Neuronal stem cell (in vitro differentiated cells): ENCODE measurements at regions not wholly inside any gene's neighbourhood (a gene's known extent, or its start where the extent isn't known, plus 50 kb on each side); places are given as distances from the start of the nearest gene placed in this dataset.
A peak's percentile ranks its signal among the peaks of the same experiment; 100 is the strongest.

Source experiments
- DNase-seq: peaks from one replicate; pipeline ENCODE4 v3.0.0-alpha.2; 2013; ENCODE audit warnings: low spot score
- H2AFZ ChIP-seq: one replicate; pipeline ENCODE4 v1.6.1; 2013; ENCODE audit warnings: mild to moderate bottlenecking, low read length, inconsistent platforms
- H2AK5ac ChIP-seq: 2 replicates; pipeline ENCODE4 v1.6.1; 2013; ENCODE audit warnings: low read depth, mild to moderate bottlenecking, inconsistent platforms, low read length, moderate library complexity, mixed read lengths
- H2BK120ac ChIP-seq: 2 replicates; pipeline ENCODE4 v1.6.1; 2013; ENCODE audit warnings: low read depth, mild to moderate bottlenecking, inconsistent platforms, low read length, moderate library complexity, mixed read lengths
- H2BK12ac ChIP-seq: one replicate; pipeline ENCODE4 v1.6.1; 2013; ENCODE audit warnings: low read length, inconsistent platforms
- H2BK15ac ChIP-seq: 2 replicates; pipeline ENCODE4 v1.6.1; 2013; ENCODE audit warnings: mild to moderate bottlenecking, low read length, inconsistent platforms, mixed read lengths
- H2BK5ac ChIP-seq: one replicate; pipeline ENCODE4 v1.6.1; 2013; ENCODE audit warnings: inconsistent platforms, mild to moderate bottlenecking, low read length, moderate library complexity
- H3K14ac ChIP-seq: one replicate; pipeline ENCODE4 v1.6.1; 2013; ENCODE audit warnings: low read length, inconsistent platforms
- H3K18ac ChIP-seq: 2 replicates; pipeline ENCODE4 v1.6.1; 2013; ENCODE audit warnings: low read length, inconsistent platforms
- H3K23ac ChIP-seq: 2 replicates; pipeline ENCODE4 v1.6.1; 2013; ENCODE audit warnings: low read depth, mild to moderate bottlenecking, mixed read lengths, low read length, inconsistent platforms; ENCODE audit not compliant: poor library complexity
- H3K27ac ChIP-seq: replicated peaks from 3 replicates; pipeline ENCODE4 v1.5.1; 2013; ENCODE audit warnings: low read length, inconsistent platforms
- H3K27me3 ChIP-seq, 3 experiments: 2 replicates each; pipeline ENCODE4 v1.6.1; 2013; ENCODE audit warnings: low read length in 3 of 3, mild to moderate bottlenecking in 2 of 3, inconsistent platforms in 1 of 3, low read depth in 1 of 3, mixed read lengths in 1 of 3, moderate library complexity in 1 of 3; ENCODE audit not compliant: control insufficient read depth in 3 of 3, insufficient read depth in 3 of 3
- H3K36me3 ChIP-seq, 2 donors: replicated peaks in 1 of 2; 2 replicates each; pipeline ENCODE4 v1.6.1; 2013; ENCODE audit warnings: low read length in 2 of 2; ENCODE audit not compliant: control insufficient read depth in 2 of 2, insufficient read depth in 2 of 2
- H3K4ac ChIP-seq: 2 replicates; pipeline ENCODE4 v1.6.1; 2013; ENCODE audit warnings: inconsistent platforms, mild to moderate bottlenecking, low read length, moderate library complexity
- H3K4me1 ChIP-seq, 2 donors: 1 replicate in 1 of 2; 2 replicates in 1 of 2; pipeline ENCODE4 v1.6.1; 2013; ENCODE audit warnings: low read length in 2 of 2, low read depth in 1 of 2; ENCODE audit not compliant: control insufficient read depth in 2 of 2, insufficient read depth in 1 of 2
- H3K4me2 ChIP-seq: one replicate; pipeline ENCODE4 v1.6.1; 2013; ENCODE audit warnings: mild to moderate bottlenecking, low read length, inconsistent platforms; ENCODE audit not compliant: insufficient read depth, poor library complexity, severe bottlenecking
- H3K4me3 ChIP-seq, 2 donors: 2 replicates each; pipeline ENCODE4 v1.5.1; 2013; ENCODE audit warnings: low read length in 2 of 2, mild to moderate bottlenecking in 2 of 2, inconsistent platforms in 1 of 2, moderate library complexity in 1 of 2
- H3K79me1 ChIP-seq: one replicate; pipeline ENCODE4 v1.6.1; 2013; ENCODE audit warnings: low read depth, mild to moderate bottlenecking, inconsistent platforms, low read length, moderate library complexity
- H3K9ac ChIP-seq: one replicate; pipeline ENCODE4 v1.6.1; 2013; ENCODE audit warnings: mild to moderate bottlenecking, low read depth, low read length, inconsistent platforms; ENCODE audit not compliant: poor library complexity
- H3K9me3 ChIP-seq, 2 donors: replicated peaks in 1 of 2; 2 replicates each; pipeline versions ENCODE3 to v1.6.1; 2013; ENCODE audit warnings: low read length in 2 of 2, mild to moderate bottlenecking in 2 of 2, inconsistent platforms in 1 of 2, low read depth in 1 of 2, mixed read lengths in 1 of 2, moderate library complexity in 1 of 2; ENCODE audit not compliant: control insufficient read depth in 2 of 2, insufficient read depth in 1 of 2
- H4K8ac ChIP-seq: one replicate; pipeline ENCODE4 v1.6.1; 2013; ENCODE audit warnings: low read depth, mild to moderate bottlenecking, inconsistent platforms, low read length, moderate library complexity
- H4K91ac ChIP-seq: one replicate; pipeline ENCODE4 v1.6.1; 2013; ENCODE audit warnings: low read length, low read depth, mild to moderate bottlenecking, inconsistent platforms; ENCODE audit not compliant: poor library complexity
- WGBS, 2 donors: extraction: QIAGEN DNeasy Blood & Tissue Kit; methylation state at CpG; one replicate each; pipeline ENCODE4 v1.1.7; 2013; ENCODE audit warnings: missing lambda C conversion rate in 2 of 2, mixed read lengths in 1 of 2; ENCODE audit not compliant: insufficient read length in 2 of 2, insufficient replicate concordance in 1 of 2; ENCODE audit errors: extremely low coverage in 2 of 2; 5-methylcytosine and 5-hydroxymethylcytosine counted together

- H2AK5ac ChIP-seq, result no peak overlapping the region
- H2AFZ ChIP-seq, result no peak overlapping the region
- H3K79me1 ChIP-seq, result no peaks in the 10 kb centered on the region
- H3K4me2 ChIP-seq, result no peak overlapping the region
- H3K4me3 ChIP-seq, result no peak overlapping the region
- no peak overlapping the region for H3K18ac ChIP-seq
- H3K4ac ChIP-seq, result no peak overlapping the region
- H2BK5ac ChIP-seq, result no peak overlapping the region
- no peak overlapping the region for H4K91ac ChIP-seq
- H3K9ac ChIP-seq, result no peak overlapping the region
- no peak overlapping the region for H3K14ac ChIP-seq
- no peak overlapping the region for H3K27ac ChIP-seq
- WGBS, 2 donors, result no CpG with 5 or more reads among the region's 4 CpGs
- no peaks in the 10 kb centered on the region for H3K36me3 ChIP-seq
- H2BK120ac ChIP-seq, result no peak overlapping the region
- H4K8ac ChIP-seq, result no peak overlapping the region
- H2BK15ac ChIP-seq, result no peak overlapping the region
- H3K23ac ChIP-seq, result no peak overlapping the region
- DNase-seq, result no peak
- peaks cover 0 to 57% (median 18%) of the 10 kb centered on the region in 3 experiments for H3K27me3 ChIP-seq
- H3K4me1 ChIP-seq, result peaks cover 5 to 7% of the 10 kb centered on the region in 2 donors
- no peak overlapping the region for H2BK12ac ChIP-seq
- no peaks in the 10 kb centered on the region for H3K9me3 ChIP-seq
These were observed 137.4 kb upstream of the BARHL2 start for GRCh38 chr1:90854397-90854924.

GRCh38 chr1:90851711-90852050 lies 134.6 kb upstream of the BARHL2 start:
- Histone ChIP-seq H2AFZ (peak overlapping the region; percentile 100), H3K27ac (no peak overlapping the region), H2BK15ac (no peak overlapping the region), H3K9me3 (no peaks in the 10 kb centered on the region), H4K91ac (no peak overlapping the region), H3K79me1 (no peaks in the 10 kb centered on the region), H2BK5ac (no peak overlapping the region), H3K18ac (peak overlapping the region; percentile 15), H3K4me3 (peak overlapping the region in 1 of 2 donors; percentile 67), H3K4me1 (peaks cover 5 to 7% of the 10 kb centered on the region in 2 donors), H2BK12ac (no peak overlapping the region), H4K8ac (no peak overlapping the region), H2AK5ac (no peak overlapping the region), H3K4me2 (peak overlapping the region; percentile 72), H3K9ac (no peak overlapping the region), H3K23ac (no peak overlapping the region), H3K14ac (no peak overlapping the region), H2BK120ac (no peak overlapping the region), H3K36me3 (no peaks in the 10 kb centered on the region), H3K27me3 (peaks cover 0 to 45% (median 20%) of the 10 kb centered on the region in 3 experiments), H3K4ac (no peak overlapping the region)
- WGBS, 2 donors, result no CpG with 5 or more reads among the region's 21 CpGs
- DNase-seq, result no peak

GRCh38 chr1:90850898-90851710 lies 134.0 kb upstream of the BARHL2 start:
- WGBS, 2 donors, result no CpG with 5 or more reads among the region's 79 CpGs
- peak overlapping the region; percentile 98 for H3K14ac ChIP-seq
- no peak overlapping the region for H3K23ac ChIP-seq
- H3K27ac ChIP-seq, result no peak overlapping the region
- no peak overlapping the region for H3K4ac ChIP-seq
- no peak overlapping the region for H2AK5ac ChIP-seq
- no peak for DNase-seq
- H3K4me2 ChIP-seq, result peak overlapping the region; percentile 99
- peak overlapping the region; percentile 67 to 96 for H3K4me3 ChIP-seq
- H3K18ac ChIP-seq, result peak overlapping the region; percentile 95
- H3K36me3 ChIP-seq, result no peaks in the 10 kb centered on the region
- peaks cover 5 to 7% of the 10 kb centered on the region in 2 donors for H3K4me1 ChIP-seq
- no peak overlapping the region for H4K8ac ChIP-seq
- peak overlapping the region; percentile 100 for H2AFZ ChIP-seq
- H3K79me1 ChIP-seq, result no peaks in the 10 kb centered on the region
- no peak overlapping the region for H2BK120ac ChIP-seq
- peaks cover 0 to 42% (median 20%) of the 10 kb centered on the region in 3 experiments for H3K27me3 ChIP-seq
- no peak overlapping the region for H2BK12ac ChIP-seq
- H4K91ac ChIP-seq, result no peak overlapping the region
- H2BK5ac ChIP-seq, result no peak overlapping the region
- no peaks in the 10 kb centered on the region for H3K9me3 ChIP-seq
- H3K9ac ChIP-seq, result peak overlapping the region; percentile 66
- H2BK15ac ChIP-seq, result peak overlapping the region; percentile 67

GRCh38 chr1:90850181-90850897 lies 133.2 kb upstream of the BARHL2 start:
- Histone ChIP-seq H4K8ac (no peak overlapping the region), H3K79me1 (no peaks in the 10 kb centered on the region), H2BK5ac (no peak overlapping the region), H3K4me3 (peak overlapping the region; percentile 67 to 96), H3K9me3 (no peaks in the 10 kb centered on the region), H3K4me2 (peak overlapping the region; percentile 99), H2BK12ac (no peak overlapping the region), H3K4ac (no peak overlapping the region), H3K9ac (peak overlapping the region; percentile 66), H3K27me3 (peaks cover 0 to 37% (median 20%) of the 10 kb centered on the region in 3 experiments), H2BK15ac (no peak overlapping the region), H3K27ac (no peak overlapping the region), H3K23ac (no peak overlapping the region), H3K36me3 (no peaks in the 10 kb centered on the region), H3K4me1 (peaks cover 5 to 7% of the 10 kb centered on the region in 2 donors), H2AFZ (peak overlapping the region; percentile 100), H3K18ac (no peak overlapping the region), H2AK5ac (no peak overlapping the region), H4K91ac (no peak overlapping the region), H3K14ac (no peak overlapping the region), H2BK120ac (no peak overlapping the region)
- WGBS, 2 donors, result no CpG with 5 or more reads among the region's 19 CpGs
- no peak for DNase-seq
